Gastrocnemius medialis (tissue), 4 donors: ENCODE measurements at regions not wholly inside any gene's neighbourhood (a gene's known extent, or its start where the extent isn't known, plus 50 kb on each side); places are given as distances from the start of the nearest gene placed in this dataset.

Experiments
- POLR2A ChIP-seq, 2 donors: fragments of 450-650 bp; IDR thresholded peaks; one replicate each; pipeline ENCODE4 v1.6.1; 2017; ENCODE audit warnings: antibody characterized with exemption in 2 of 2, mild to moderate bottlenecking in 2 of 2, moderate library complexity in 2 of 2
- TF ChIP-seq, protein P1 (sequence below), 5 experiments: fragments of 450-650 bp in 3 of 5; fragments of 200-600 bp in 2 of 5; sonication (generic) in 2 of 5; IDR thresholded peaks in 4 of 5; conservative IDR thresholded peaks in 1 of 5; 1 replicate in 4 of 5; 2 replicates in 1 of 5; pipeline ENCODE4 v1.5.1; 2016 to 2019; ENCODE audit warnings: antibody characterized with exemption in 5 of 5, mild to moderate bottlenecking in 3 of 5, moderate library complexity in 3 of 5

GRCh38 chr13:34004676-34005075, 186.7 kb downstream of the RFC3 start:
- TF ChIP-seq, protein P1, sequence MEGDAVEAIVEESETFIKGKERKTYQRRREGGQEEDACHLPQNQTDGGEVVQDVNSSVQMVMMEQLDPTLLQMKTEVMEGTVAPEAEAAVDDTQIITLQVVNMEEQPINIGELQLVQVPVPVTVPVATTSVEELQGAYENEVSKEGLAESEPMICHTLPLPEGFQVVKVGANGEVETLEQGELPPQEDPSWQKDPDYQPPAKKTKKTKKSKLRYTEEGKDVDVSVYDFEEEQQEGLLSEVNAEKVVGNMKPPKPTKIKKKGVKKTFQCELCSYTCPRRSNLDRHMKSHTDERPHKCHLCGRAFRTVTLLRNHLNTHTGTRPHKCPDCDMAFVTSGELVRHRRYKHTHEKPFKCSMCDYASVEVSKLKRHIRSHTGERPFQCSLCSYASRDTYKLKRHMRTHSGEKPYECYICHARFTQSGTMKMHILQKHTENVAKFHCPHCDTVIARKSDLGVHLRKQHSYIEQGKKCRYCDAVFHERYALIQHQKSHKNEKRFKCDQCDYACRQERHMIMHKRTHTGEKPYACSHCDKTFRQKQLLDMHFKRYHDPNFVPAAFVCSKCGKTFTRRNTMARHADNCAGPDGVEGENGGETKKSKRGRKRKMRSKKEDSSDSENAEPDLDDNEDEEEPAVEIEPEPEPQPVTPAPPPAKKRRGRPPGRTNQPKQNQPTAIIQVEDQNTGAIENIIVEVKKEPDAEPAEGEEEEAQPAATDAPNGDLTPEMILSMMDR (IDR thresholded peaks at IDR 0.05 in 4 of 5, conservative IDR thresholded peaks at IDR 0.05 in 1 of 5), result no peak
- TF ChIP-seq POLR2A (IDR thresholded peaks at IDR 0.05), result no peak
